HG02885 (cell line): ENCODE measurements at regions not wholly inside any gene's neighbourhood (a gene's known extent, or its start where the extent isn't known, plus 50 kb on each side); places are given as distances from the start of the nearest gene placed in this dataset.
"Not testable (repeated sequence)": the region's sequence is repeated elsewhere in the genome, so short reads cannot be mapped to it uniquely, and the experiment has no call there.

Experiments used
- ATAC-seq: cut with Tn5 transposase; IDR thresholded peaks from one replicate; pipeline ENCODE4 v1.9.1; 2021; ENCODE audit warnings: mild to moderate bottlenecking; ENCODE audit not compliant: unreplicated experiment, poor library complexity

DNA sequence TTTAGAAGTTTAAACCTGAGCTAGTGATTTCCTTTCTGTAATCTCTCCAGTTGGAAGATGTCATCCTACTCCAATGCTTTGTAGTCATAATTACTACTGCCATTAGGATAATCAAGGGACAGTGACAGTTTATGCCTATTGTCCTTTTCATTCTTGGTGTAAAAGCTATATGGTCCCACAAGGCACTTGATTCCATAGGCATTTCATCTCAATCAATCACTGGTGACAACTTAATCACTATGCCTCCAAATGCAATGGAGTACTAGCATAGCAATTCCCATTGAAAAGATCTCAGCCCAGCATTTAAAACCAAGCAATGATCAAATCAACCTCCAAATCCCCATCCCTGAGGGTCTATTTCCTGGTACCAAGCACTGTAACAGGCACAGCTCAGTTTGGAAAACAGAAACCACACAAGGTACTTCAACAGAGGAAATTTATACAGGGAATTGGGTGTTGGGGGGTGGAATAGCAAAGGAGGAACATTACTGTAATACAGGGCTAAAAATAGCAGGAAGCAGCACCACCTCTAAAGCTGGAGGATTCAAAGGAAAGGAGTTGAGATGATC is 51.0 kb downstream of the FHIP2A start:
- ATAC-seq: no peak

DNA sequence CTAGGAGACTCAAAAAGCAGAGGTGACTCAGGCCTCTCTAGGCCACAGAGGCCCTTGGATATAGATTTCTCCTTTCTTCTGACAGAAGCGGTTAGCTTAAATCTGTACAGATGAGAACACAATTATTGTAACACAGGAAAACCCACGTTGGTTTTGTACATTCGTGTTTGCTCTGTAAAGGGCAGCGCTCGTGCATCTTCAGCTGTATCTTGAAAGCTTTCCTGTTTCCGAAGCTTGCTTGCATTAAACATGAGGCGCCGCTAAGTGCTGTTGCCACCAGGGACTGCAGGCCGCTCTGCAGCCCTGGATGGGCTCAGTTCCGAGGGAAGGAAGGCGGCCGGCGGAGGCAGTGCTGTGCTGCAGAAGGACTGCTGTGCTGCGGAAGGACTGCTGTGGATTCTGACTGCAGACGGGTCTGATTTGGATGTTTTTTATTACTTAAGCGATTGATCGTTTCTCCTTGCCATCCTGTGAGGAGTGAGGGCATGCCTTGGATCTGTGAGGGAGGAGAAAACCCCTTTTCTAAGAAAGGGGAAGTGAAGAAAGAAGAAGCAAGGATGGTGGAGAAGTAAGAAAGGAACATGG is 53.3 kb downstream of the FHIP2A start:
- peak; percentile 40 for ATAC-seq

DNA sequence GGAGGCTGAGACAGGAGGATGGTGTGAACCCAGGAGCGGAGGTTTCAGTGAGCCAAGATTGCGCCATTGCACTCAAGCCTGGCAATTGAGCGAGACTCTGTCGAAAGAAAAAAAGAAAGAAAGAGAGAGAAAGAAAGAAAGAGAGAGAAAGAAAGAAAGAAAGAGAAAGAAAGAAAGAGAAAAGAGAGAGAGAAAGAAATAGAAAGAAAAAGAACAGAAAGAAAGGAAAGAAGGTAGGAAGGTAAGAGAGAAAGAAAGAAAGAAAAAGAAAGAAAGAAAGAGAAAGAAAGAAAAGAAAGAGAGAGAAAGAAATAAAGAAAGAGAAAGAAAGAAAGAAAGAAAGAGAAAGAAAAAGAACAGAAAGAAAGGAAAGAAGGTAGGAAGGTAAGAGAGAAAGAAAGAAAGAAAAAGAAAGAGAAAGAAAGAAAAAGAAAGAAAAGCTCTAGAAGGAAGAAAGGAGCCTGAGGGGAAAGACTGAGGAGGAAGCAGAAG is 54.1 kb downstream of the FHIP2A start:
- ATAC-seq: not testable (repeated sequence)

DNA sequence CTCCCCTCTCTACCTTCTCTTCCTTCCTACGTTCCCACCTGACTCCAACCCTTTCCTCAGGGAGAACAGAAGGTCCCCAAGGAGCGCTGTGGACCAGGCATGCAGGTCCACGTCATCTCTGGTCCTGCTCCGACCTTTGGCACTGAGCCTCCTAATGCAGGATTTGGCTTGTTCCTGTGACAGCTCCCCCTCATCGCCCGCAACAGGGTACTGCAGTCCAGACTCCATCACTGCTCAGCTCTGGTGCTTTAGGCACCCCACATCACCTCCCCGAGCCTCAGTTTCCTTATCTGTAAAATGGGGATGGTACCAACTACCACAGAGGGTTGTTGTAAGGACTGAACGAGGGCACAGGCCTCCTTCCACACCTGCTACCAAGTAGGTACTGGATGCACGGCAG is 54.6 kb downstream of the FHIP2A start:
- no peak for ATAC-seq

DNA sequence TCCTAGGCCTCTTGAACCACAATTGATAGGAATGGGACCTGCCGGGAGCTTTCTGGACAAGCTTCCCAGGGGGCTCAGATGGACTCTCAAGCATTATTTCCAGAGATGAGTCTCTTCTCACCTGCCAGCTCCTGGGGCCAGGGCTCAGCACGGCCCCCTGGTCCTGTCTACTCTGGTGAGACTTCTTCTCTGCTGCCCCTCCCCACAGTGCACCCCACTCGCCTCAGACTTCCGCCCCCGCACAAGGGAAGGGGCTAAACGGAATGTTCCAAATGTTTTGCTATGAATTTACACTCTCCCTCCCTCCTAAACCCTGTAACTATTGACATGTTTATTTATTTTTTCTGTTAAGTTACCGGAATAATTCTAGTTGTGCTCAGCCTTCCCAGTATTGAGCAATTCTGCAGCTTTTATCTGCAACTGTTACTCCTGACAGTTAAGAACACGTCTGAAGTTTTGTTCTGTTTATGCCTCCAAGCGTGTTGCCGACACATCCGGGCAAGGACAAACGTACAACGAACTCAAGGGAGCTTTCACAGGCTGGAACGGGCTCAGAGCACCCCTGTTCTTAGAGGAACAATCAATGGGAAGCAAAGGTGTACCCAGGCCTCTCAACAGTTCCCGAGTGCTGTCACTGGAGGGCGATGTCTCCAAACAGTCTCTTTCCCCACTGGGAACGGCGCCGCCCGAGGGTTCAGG is 55.2 kb downstream of the FHIP2A start:
- peak; percentile 88 for ATAC-seq

DNA sequence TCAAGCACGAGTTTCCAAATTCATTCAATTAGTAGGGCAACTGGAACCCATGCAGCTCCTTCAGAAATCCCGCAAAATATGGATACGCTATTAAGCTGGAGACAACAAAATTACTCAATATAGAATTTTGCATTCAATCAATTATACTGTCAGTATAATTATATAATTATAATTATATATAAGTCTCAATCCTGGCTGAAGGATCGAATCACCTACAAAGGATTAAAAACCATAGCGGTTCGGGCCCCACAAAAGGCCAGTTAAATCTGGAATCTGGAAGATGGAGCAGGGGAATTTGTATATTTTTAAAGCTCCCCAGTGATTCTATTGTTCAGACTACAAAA is 55.7 kb downstream of the FHIP2A start:
- ATAC-seq: no peak

DNA sequence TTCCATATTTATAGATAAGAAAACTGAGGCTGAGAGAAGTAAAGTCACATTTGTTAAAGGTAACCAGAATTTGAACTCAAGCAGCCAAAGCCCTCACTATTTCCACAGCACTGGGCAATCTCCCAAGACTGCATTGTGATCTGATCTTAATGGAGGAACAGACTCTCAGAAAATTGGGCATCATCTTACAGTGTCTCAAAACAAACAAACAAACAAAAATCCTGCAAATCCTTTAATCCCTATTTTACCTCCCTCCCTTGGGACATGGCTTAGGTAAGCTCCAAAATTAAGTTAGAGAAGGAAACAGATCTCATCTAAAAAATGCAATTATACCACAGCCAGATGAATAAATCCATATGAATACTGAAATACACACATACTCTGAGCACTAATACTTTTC is 57.5 kb downstream of the FHIP2A start:
- no peak for ATAC-seq

DNA sequence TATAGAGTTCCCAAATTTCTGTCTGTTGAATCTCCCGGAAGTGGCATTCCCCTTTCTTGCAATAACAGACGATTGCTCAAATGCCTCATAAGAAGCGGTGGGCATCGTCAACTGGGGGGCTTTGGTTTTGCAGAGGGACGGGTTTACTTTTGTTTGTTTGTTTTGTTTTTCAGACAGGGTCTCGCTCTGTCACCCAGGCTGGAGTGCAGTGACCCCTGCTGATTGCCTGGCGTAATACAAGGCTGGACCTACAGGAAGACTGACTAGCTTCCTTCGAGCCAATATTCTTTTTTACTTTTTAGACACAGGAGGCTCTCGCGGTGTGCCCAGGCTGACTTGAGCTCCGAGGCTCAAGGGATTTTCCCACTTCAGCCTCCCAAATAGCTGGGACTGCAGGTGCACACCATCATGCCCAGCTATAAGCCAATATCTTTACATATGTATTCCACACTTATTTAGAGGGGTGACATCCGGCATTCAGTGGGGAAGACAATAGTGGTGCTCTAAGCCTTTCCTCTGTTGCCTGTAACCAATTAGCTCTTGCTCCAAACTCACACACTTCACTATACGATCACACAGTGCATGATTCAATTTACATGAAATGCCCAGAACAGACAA is 58.1 kb downstream of the FHIP2A start:
- ATAC-seq: peak; percentile 62

DNA sequence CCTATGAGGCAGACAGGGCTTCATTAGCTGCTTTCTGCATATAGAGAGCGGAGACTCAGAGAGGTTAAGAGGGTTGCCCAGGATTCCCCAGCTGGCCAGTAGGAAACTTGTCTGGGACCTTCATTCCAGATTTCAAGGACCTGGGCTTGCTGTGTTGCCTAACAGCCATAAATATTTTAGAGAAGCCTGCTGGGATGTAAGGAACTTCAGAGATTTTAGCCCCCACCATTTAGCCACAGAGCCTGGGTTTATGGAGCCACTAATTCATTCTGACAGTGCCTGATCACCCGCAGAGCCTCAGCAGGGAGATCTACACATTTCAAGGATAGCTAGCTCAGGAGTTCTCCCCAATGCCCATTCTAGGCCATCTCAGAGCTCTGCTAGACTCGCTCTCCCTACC is 56.6 kb upstream of the TRUB1 start:
- ATAC-seq: no peak

DNA sequence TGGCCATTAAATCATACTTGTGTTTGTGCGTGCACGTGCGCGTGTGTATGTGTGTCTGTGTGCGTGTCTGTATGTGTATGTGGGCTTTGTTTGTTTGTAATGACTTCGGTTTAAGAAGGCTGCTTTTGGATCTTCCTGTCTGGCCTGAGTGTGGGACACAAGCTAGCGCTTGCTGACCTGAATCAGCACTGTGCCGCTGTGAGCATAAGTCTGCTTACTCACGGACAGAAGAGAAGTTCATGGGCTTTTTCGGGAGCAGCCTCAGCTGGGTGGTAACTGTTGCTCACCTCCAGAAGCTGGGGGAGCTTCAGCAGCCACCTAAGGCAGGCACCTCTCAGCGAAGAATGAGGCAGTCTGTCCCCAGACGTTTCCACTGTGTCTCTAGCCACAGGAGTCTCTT is 56.1 kb upstream of the TRUB1 start:
- ATAC-seq: no peak

DNA sequence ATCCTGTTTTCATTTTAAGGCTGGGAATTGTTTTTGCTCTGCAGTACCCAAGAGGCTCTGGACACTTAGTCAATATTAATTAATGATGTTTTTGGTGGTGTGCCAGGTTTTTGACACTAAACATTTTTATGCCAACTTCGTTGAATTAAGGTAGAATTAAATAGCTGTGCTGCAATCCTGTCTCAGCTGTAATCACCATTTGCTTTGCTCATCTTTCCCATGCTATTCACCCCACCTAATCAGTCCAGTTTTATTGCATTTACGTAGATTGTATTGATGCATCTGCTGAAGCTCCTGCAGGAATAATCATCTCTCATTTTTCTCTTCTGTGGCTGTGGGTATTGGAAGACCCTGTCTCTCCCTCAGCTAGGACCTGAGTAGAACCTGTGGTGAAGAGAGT is 52.6 kb upstream of the TRUB1 start:
- no peak for ATAC-seq
